AG04450 (cell line): ENCODE measurements at regions not wholly inside any gene's neighbourhood (a gene's known extent, or its start where the extent isn't known, plus 50 kb on each side); places are given as distances from the start of the nearest gene placed in this dataset.
"Not testable (repeated sequence)": the region's sequence is repeated elsewhere in the genome, so short reads cannot be mapped to it uniquely, and the experiment has no call there.

Experiments
- CTCF ChIA-PET: fragments of 300-600, 350-600 bp; formaldehyde crosslinking; extraction: SDS; loops from one replicate; lab custom pipeline; 2022; ENCODE audit warnings: antibody characterized with exemption, inconsistent platforms; lab: Charles Lee
- POLR2A ChIA-PET: fragments of 350-600 bp; formaldehyde crosslinking; extraction: SDS; loops from one replicate; lab custom pipeline; 2021; ENCODE audit warnings: antibody characterized with exemption, inconsistent platforms; lab: Yijun Ruan, JAX
- DNase-seq: peaks from one replicate; pipeline ENCODE4 v3.0.0-alpha.2; 2011; ENCODE audit warnings: low read depth, low spot score
- H3K27ac ChIP-seq: one replicate; pipeline ENCODE4 v1.5.1; 2012; ENCODE audit warnings: low read depth, low read length, control low read depth
- H3K27me3 ChIP-seq: one replicate; pipeline ENCODE4 v1.6.0; 2012; ENCODE audit warnings: low read length; ENCODE audit not compliant: control insufficient read depth, insufficient read depth
- H3K4me3 ChIP-seq: 2 replicates; pipeline ENCODE4 v1.5.1; 2011; ENCODE audit warnings: mild to moderate bottlenecking, low read depth, low read length, control low read depth
- H3K9me3 ChIP-seq: 2 replicates; pipeline ENCODE4 v1.5.1; 2012; ENCODE audit warnings: low read length; ENCODE audit not compliant: control insufficient read depth, insufficient read depth
- TF ChIP-seq, protein P1 (sequence below): IDR thresholded peaks from 2 replicates; pipeline ENCODE4 v1.5.1; 2011; ENCODE audit warnings: low read depth, low read length, control low read depth, inconsistent platforms

DNA sequence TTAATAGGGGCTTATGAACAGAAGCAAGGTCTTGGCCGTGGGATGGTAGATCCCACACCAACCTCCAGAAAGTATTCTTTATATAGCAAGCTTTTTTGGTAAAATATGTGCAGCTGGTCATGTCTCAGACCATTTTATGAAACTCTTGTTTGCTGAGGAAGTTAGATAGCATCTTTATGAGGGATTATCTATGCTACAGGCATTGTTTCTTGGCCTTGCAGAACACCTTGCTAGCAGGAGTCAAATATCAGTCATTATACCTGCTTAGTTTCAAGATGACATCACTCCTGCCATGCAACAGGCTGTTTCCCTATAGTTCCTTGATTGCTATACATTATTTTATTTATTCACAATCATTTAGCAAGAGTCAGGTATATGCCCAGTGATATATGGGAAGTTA lies 84.8 kb upstream of the LRFN5 start:
- no peak for DNase-seq
- ChIA-PET CTCF (no interaction called here), POLR2A (no interaction called here)
- TF ChIP-seq, protein P1, sequence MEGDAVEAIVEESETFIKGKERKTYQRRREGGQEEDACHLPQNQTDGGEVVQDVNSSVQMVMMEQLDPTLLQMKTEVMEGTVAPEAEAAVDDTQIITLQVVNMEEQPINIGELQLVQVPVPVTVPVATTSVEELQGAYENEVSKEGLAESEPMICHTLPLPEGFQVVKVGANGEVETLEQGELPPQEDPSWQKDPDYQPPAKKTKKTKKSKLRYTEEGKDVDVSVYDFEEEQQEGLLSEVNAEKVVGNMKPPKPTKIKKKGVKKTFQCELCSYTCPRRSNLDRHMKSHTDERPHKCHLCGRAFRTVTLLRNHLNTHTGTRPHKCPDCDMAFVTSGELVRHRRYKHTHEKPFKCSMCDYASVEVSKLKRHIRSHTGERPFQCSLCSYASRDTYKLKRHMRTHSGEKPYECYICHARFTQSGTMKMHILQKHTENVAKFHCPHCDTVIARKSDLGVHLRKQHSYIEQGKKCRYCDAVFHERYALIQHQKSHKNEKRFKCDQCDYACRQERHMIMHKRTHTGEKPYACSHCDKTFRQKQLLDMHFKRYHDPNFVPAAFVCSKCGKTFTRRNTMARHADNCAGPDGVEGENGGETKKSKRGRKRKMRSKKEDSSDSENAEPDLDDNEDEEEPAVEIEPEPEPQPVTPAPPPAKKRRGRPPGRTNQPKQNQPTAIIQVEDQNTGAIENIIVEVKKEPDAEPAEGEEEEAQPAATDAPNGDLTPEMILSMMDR, result no peak
- Histone ChIP-seq H3K9me3 (no peaks in the 10 kb centered on the region), H3K27ac (no peak overlapping the region), H3K4me3 (no peak overlapping the region), H3K27me3 (no peaks in the 10 kb centered on the region)

DNA sequence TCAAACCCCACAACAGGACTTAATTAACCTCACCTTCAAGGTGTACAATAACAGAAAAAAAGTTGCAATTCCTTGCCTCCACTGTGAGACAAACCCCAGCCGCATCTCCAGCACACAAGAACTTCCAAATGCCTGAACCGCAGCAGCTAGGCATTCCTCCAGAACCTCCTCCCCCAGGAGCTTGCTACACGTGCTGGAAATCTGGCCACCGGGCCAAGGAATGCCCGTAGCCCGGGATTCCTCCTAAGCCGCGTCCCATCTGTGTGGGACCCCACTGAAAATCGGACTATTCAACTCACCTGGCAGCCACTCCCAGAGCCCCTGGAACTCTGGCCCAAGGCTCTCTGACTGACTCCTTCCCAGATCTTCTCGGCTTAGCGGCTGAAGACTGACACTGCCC lies 88.6 kb upstream of the LRFN5 start:
- DNase-seq, H3K27ac ChIP-seq: not testable (repeated sequence)

DNA sequence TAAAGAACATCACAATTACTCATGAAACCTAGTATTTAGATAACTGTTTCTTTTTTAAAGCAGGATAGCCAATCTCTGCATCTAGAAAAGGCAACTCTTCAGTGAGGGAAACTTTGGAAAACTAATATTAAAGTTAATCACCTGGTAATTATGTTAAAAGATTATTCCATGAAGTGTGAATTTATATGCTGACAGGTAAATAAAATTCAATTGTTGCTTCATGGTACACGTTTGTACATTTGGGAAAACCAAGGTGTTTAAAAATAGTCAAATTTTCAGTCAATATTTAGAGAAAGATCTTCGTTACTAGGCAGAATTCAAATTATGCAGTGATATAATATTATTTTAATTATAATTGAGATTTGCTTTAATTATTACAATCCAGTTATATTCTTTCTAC lies 100.1 kb upstream of the LRFN5 start:
- Histone ChIP-seq H3K4me3 (no peak overlapping the region), H3K27me3 (no peaks in the 10 kb centered on the region), H3K9me3 (no peaks in the 10 kb centered on the region), H3K27ac (no peak overlapping the region)
- TF ChIP-seq, protein P1, result no peak
- no peak for DNase-seq
- ChIA-PET CTCF (no interaction called here), POLR2A (no interaction called here)

More for the DNA sequence above, 88.6 kb upstream of the LRFN5 start:
- POLR2A ChIA-PET, CTCF ChIA-PET, H3K9me3 ChIP-seq, H3K4me3 ChIP-seq, H3K27me3 ChIP-seq: not testable (repeated sequence)

DNA sequence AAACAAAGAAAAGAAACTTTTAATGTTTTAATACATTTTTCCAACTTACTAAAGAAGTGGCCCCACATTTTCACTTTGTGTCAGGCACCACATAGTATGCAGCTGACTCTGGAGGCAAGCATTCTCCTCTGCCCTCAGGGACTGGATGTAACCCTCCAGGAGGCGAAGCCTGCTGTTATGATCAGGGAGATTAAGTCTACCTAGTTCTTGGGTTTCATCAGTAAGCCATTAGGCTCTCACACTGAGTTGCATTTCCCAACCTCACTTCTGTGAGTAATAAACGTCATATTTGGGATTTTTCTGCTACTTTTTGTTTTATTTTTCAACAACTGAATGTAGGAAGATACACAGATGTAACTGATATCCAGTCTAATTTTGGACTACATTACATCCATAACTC lies 101.2 kb upstream of the LRFN5 start:
- ChIA-PET POLR2A (no interaction called here), CTCF (no interaction called here)
- Histone ChIP-seq H3K4me3 (no peak overlapping the region), H3K27me3 (no peaks in the 10 kb centered on the region), H3K27ac (no peak overlapping the region), H3K9me3 (no peaks in the 10 kb centered on the region)
- no peak for DNase-seq
- TF ChIP-seq, protein P1, result no peak

DNA sequence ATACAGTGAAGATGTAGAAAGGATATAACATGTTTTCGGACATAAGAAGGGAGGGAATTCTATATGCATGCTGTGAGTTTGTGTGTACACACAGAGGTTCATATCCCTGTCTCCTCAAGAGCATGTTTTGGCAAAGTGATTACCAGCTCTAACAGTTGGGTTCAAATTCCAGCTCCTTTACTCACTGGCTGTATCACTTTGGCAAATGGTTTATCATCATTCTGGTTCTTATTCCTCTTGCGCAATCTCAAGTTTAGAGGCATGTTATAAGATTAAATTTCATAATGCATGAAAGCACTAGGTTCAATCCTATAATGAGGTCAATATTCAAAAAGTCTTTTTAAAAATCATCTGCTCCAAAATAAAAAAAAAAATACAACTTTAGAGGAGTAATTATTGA lies 107.7 kb upstream of the LRFN5 start:
- ChIA-PET CTCF (interaction anchor here (0.7 kb wide), 1 partner anchor 1819 kb away, joined by 3 read pairs; no protein-coding TSS in a partner anchor), POLR2A (no interaction called here)
- H3K4me3 ChIP-seq, result no peak overlapping the region
- no peak overlapping the region for H3K27ac ChIP-seq
- no peaks in the 10 kb centered on the region for H3K27me3 ChIP-seq
- no peak for DNase-seq
- TF ChIP-seq, protein P1, result no peak
- H3K9me3 ChIP-seq, result no peaks in the 10 kb centered on the region

DNA sequence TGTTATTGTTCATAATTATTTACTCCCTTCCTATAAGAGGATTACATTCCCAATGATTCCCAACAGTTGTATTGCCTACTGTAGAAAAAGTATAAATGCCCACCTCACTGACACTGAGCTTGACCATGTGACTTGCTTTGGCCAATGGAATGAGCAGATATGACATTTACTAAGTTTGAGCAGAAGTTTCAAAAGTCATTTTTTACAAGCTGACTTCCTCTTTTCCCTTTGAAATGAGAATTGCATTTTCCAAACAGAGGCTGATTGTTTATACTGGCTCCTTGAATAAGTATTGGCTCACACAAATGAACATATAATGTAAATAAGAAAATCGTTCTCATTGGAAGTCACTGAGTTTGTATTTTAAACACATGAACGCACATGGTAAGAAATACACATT lies 116.4 kb upstream of the LRFN5 start:
- Histone ChIP-seq H3K4me3 (no peak overlapping the region), H3K27ac (no peak overlapping the region), H3K9me3 (no peaks in the 10 kb centered on the region), H3K27me3 (no peaks in the 10 kb centered on the region)
- ChIA-PET POLR2A (no interaction called here), CTCF (no interaction called here)
- no peak for DNase-seq
- TF ChIP-seq, protein P1, result no peak
